Psoas muscle (tissue), 7 donors: ENCODE measurements at regions not wholly inside any gene's neighbourhood (a gene's known extent, or its start where the extent isn't known, plus 50 kb on each side); places are given as distances from the start of the nearest gene placed in this dataset.

Experiments
- ATAC-seq, 4 donors: fragments of 200-7000 bp; cut with Tn5 transposase; one replicate each; pipeline ENCODE4 v1.9.1; 2020; ENCODE audit warnings: moderate library complexity in 3 of 4, mild to moderate bottlenecking in 2 of 4
- DNase-seq, 2 donors: peaks; one replicate each; pipeline ENCODE4 v3.0.0-alpha.2; 2020
- H3K27ac ChIP-seq: fragments of 200-600 bp; one replicate; pipeline ENCODE4 v1.8.0; 2022
- H3K27me3 ChIP-seq, 3 donors: fragments of 200-600 bp in 1 of 3; one replicate each; pipeline versions ENCODE4 v1.6.1 to v1.8.0; 2013 to 2022; ENCODE audit warnings: low read length in 2 of 3, mild to moderate bottlenecking in 2 of 3, moderate library complexity in 1 of 3; ENCODE audit not compliant: insufficient read depth in 3 of 3
- H3K36me3 ChIP-seq, 2 donors: fragments of 200-600 bp in 1 of 2; one replicate each; pipeline versions ENCODE4 v1.6.1 to v1.8.0; 2013 to 2022; ENCODE audit warnings: low read depth in 1 of 2, mild to moderate bottlenecking in 1 of 2, moderate library complexity in 1 of 2; ENCODE audit not compliant: insufficient read depth in 1 of 2
- H3K4me1 ChIP-seq: fragments of 200-600 bp; one replicate; pipeline ENCODE4 v1.8.0; 2022
- H3K4me3 ChIP-seq: fragments of 200-600 bp; one replicate; pipeline ENCODE4 v1.8.0; 2022; ENCODE audit warnings: mild to moderate bottlenecking
- H3K9me3 ChIP-seq: fragments of 200-600 bp; one replicate; pipeline ENCODE4 v1.8.0; 2022
- WGBS, 3 donors: extraction: QIAGEN DNeasy Blood & Tissue Kit; methylation state at CpG; one replicate each; pipeline versions ENCODE4 v1.1.6 to v1.1.7; 2013; 5-methylcytosine and 5-hydroxymethylcytosine counted together
- intact Hi-C, 2 donors: fragments of 100-400 bp; cut with DNase I; formaldehyde crosslinking; loops; one replicate each; pipeline versions ENCODE4 v1.11.0 to v1.14.2; 2022
- TF ChIP-seq, protein P1 (sequence below): fragments of 200-600 bp; IDR thresholded peaks from one replicate; pipeline ENCODE4 v1.8.0; 2022; ENCODE audit warnings: antibody characterized with exemption
- donor health status: healthy with polysubstance abuse.
- donor health status: DM: no; HTN: no; CAD: no; lungs with moderate emphysema.
- donor health status: Bipolar disorder and iron deficiency.
- donor health status: healthy.
- donor health status: DM: yes; HTN: yes; CAD: no.
- donor health status: DM: no; HTN: no; CAD: no.
- donor health status: DM: yes; HTN: yes; CAD: no.

DNA sequence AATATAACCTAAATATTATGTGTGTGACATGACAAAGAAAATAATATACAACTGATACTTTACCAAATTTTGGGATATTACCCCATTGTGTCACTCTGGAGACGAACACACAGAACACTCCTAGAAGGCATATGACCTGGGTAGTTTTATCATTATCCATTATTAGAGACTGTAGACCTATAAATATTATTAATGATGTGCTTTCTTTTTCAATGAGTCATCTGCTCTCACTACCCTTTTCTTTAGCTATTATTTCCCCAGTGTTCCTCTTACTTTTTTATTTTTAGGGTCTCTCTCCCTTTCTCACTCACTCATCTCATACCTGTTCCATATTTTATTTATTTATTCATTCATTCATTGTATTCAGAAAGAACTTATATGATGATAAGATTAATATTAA is 143.3 kb upstream of the ITGA4 start:
- 86 to 94% (median 92%) methylated on average over 1 of the region's 1 CpG for WGBS, 3 donors
- Histone ChIP-seq H3K27me3 (no peaks in the 10 kb centered on the region), H3K36me3 (no peaks in the 10 kb centered on the region), H3K27ac (no peak overlapping the region), H3K4me1 (no peaks in the 10 kb centered on the region), H3K9me3 (no peaks in the 10 kb centered on the region), H3K4me3 (no peak overlapping the region)
- TF ChIP-seq, protein P1, sequence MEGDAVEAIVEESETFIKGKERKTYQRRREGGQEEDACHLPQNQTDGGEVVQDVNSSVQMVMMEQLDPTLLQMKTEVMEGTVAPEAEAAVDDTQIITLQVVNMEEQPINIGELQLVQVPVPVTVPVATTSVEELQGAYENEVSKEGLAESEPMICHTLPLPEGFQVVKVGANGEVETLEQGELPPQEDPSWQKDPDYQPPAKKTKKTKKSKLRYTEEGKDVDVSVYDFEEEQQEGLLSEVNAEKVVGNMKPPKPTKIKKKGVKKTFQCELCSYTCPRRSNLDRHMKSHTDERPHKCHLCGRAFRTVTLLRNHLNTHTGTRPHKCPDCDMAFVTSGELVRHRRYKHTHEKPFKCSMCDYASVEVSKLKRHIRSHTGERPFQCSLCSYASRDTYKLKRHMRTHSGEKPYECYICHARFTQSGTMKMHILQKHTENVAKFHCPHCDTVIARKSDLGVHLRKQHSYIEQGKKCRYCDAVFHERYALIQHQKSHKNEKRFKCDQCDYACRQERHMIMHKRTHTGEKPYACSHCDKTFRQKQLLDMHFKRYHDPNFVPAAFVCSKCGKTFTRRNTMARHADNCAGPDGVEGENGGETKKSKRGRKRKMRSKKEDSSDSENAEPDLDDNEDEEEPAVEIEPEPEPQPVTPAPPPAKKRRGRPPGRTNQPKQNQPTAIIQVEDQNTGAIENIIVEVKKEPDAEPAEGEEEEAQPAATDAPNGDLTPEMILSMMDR, result no peak
- no peak for DNase-seq
- intact Hi-C loops, result no loop called here
- no peak for ATAC-seq

DNA sequence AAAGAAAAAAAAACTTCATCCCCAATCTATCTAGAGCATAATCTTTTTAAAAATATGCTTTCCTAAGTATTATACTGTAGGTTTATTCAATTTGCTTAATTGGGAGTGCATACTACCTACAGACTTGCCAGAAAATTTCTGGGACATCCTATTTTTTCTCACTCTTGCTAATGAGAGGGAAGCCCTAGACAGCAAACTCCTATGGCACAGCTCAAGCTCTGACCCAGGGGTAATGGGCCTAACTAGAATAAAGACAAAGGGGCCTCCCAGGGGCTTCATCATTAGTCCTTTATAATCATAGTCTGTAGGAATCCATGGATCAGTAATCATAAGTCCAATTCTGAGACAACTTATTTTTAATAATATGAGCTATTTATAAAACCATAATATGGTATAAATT is 142.6 kb upstream of the ITGA4 start:
- ATAC-seq (no peak), DNase-seq (no peak)
- intact Hi-C loops, result no loop called here
- Histone ChIP-seq H3K9me3 (no peaks in the 10 kb centered on the region), H3K4me3 (no peak overlapping the region), H3K27ac (no peak overlapping the region), H3K27me3 (no peaks in the 10 kb centered on the region), H3K36me3 (no peaks in the 10 kb centered on the region), H3K4me1 (no peaks in the 10 kb centered on the region)
- TF ChIP-seq, protein P1, result no peak

DNA sequence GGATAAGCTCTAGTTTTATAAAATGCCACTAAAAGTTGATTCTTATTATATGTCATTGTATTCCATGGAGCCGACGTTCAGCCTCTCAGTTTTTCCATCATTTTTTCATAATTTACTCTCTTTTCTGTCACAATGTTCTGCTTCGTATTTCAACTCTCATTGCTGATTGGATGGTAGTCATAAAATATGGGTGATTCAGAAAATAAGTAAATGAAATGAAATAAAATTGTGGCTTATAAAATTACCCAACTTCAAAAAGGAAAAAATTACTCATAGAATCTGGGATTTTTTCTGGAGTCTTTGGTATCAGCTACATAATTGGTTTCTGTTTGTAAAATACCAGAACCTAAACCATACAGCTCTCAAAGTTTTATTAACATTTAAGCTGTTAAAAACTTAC is 139.7 kb upstream of the ITGA4 start:
- H3K4me3 ChIP-seq, result no peak overlapping the region
- no peak for DNase-seq
- H3K27ac ChIP-seq, result no peak overlapping the region
- H3K36me3 ChIP-seq, result no peaks in the 10 kb centered on the region
- no peaks in the 10 kb centered on the region for H3K27me3 ChIP-seq
- no peak for ATAC-seq
- WGBS, 3 donors, result 76 to 78% (median 77%) methylated on average over 3 of the region's 3 CpGs
- intact Hi-C loops, result no loop called here
- H3K9me3 ChIP-seq, result no peaks in the 10 kb centered on the region
- H3K4me1 ChIP-seq, result no peaks in the 10 kb centered on the region
- TF ChIP-seq, protein P1, result no peak

DNA sequence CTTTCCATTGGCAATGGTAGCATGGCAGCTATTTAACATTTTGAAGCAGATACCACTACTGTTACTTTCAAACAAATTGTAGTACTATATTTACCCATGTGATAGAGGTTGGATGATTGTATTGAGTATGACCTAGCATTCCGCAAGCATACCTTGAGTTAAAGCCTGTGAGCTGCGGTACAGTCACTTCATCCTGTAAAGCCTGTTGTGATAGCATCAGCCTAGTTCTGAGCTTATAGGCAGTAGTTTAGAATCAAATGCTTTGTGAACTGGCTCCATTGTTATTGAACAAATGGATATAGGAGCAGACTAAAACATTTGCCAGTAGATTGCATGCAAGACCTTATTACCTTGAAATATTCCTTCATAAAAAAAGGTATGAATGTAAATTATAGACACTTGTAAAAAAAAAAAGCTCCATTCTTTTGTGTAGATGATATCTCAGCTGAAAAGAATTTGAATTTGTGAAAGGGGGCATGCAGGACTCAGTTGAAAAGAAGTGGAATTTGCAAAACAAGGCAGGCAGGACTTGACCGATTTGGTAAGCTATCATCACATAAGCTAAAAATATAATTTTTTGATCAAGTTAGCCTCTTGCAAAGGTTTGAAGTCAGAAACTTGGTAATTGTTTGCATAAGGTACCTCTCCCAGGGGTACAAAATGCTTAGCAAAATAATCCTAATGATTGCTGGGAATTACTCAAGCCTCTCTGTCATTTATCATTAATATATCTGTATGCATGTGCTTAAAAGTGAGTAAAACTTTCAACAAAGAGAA is 138.5 kb upstream of the ITGA4 start:
- DNase-seq, result no peak
- ATAC-seq, result no peak
- H3K4me1 ChIP-seq, result no peaks in the 10 kb centered on the region
- 91 to 95% (median 95%) methylated on average over 3 of the region's 3 CpGs for WGBS, 3 donors
- no peaks in the 10 kb centered on the region for H3K9me3 ChIP-seq
- TF ChIP-seq, protein P1, result no peak
- H3K27me3 ChIP-seq, result no peaks in the 10 kb centered on the region
- no peak overlapping the region for H3K4me3 ChIP-seq
- H3K27ac ChIP-seq, result no peak overlapping the region
- H3K36me3 ChIP-seq, result no peaks in the 10 kb centered on the region
- intact Hi-C loops, result no loop called here

DNA sequence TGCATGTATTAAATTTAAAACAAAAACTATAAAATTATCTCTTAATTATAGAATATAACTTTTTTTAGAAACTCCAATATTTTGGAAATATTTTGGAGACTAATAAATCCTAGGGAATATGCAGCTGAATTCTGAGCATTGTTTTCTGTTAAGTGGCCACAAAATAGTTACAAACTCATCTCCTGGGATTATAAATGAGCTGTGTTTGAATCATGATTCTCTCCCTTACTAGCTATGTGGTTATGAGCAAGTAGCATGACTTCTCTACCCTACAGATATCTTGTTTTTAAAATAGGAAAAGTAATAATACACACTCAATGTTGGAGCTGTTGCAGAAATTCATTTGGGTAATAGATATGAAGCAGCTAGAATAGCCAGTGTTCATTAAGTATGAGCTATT is 137.9 kb upstream of the ITGA4 start:
- no peaks in the 10 kb centered on the region for H3K36me3 ChIP-seq
- intact Hi-C loops, result no loop called here
- TF ChIP-seq, protein P1, result no peak
- no peak overlapping the region for H3K27ac ChIP-seq
- H3K9me3 ChIP-seq, result no peaks in the 10 kb centered on the region
- no peak for ATAC-seq
- H3K4me3 ChIP-seq, result no peak overlapping the region
- no peak for DNase-seq
- H3K27me3 ChIP-seq, result no peaks in the 10 kb centered on the region
- no peaks in the 10 kb centered on the region for H3K4me1 ChIP-seq
